Activated CD4-positive, alpha-beta T cell treated with anti-CD3 and anti-CD28 coated beads for 1 hour (primary cell): ENCODE measurements at regions not wholly inside any gene's neighbourhood (a gene's known extent, or its start where the extent isn't known, plus 50 kb on each side); places are given as distances from the start of the nearest gene placed in this dataset.
"Not testable (repeated sequence)": the region's sequence is repeated elsewhere in the genome, so short reads cannot be mapped to it uniquely, and the experiment has no call there.

Experiments
- DNase-seq: peaks from one replicate; pipeline ENCODE4 v3.0.0-alpha.2; 2020

DNA sequence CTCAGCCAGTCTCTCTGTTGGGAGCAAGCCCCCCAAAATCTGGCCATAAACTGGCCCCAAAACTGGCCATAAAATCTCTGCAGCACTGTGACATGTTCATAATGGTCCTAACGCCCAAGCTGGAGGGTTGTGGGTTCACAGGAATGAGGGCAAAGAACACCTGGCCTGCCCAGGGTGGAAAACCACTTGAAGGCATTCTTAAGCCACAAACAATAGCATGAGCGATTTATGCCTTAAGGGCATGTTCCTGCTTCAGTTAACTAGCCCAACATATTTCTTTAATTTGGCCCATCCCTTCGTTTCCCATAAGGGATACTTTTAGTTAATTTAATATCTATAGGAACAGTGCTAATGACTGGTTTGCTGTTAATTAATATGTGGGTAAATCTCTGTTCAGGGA, 205.8 kb downstream of the ALG10 start:
- DNase-seq: not testable (repeated sequence)

DNA sequence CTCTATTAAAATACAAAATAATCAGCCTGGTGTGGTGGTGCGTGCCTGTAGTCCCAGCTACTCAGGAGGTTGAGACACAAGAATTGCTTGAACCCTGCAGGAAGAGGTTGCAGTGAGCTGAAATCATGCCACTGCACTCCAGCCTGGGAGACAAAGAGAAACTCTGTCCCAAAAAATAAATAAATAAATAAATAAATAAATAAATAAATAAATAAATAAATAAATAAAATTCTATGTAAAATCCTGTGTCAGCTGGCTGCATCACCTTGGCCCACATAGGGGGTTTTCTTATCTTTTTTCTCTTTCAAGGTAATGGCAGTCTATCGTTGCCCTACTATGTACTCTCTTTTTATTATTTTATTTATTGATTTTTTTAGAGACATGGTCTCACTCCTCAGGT, 206.7 kb downstream of the ALG10 start:
- not testable (repeated sequence) for DNase-seq

DNA sequence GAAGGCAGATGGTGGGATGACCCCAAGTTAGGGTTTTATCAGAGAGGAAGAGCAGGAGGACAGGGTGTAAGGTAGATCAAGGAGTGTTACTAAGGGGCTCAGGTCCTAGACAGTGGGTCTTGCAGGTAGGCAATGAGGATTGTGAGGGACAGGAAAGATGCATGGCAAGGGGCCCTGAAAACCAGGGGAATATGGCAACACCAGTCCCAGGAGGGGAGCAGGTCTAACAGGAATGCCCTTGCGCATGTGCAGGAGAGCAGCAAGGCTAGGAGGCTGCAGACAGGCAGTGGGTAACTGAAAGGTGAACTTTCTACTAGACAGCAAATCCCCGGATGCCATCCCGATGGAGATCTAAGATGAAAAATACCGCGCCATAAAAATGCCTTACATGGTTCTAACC, 211.3 kb downstream of the ALG10 start:
- DNase-seq: no peak

DNA sequence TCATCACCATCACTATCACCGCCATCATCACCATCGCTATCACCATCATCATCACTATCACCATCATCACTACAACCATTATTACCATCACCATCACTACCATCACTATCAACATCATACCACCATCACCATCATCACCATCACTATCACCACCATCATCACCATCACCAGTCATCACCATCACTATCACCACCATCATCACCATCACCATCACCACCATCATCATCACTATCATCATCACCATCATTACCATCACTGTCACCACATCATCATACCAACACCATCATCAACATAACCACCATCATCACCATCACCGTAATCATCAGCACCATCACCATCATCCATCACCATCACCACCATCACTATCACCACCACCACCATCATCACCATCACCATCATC, 213.8 kb downstream of the ALG10 start:
- DNase-seq: no peak

DNA sequence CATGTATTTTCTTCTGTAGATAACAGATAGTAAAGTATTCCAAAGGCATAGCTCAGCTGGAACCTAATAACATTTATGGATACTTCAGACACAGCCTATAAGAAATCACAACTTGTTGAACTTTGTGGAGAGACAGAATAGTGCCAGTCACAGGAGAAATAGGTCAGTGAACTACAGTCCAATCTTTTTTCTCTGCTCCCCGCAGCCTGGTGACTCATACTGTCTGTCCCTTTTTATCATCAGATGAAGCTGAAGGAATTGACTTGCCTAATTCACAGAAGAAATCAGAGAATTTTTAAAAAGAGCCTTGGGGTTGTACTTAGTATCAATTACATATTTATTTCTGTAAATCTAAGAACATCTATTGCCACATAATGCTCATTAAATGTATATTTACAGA, 222.3 kb downstream of the ALG10 start:
- DNase-seq: no peak

- no peak for DNase-seq
These were observed 227.0 kb downstream of the ALG10 start for GRCh38 chr12:34249271-34249670.

GRCh38 chr12:34251879-34252278, 229.6 kb downstream of the ALG10 start:
- not testable (repeated sequence) for DNase-seq

GRCh38 chr12:34253674-34254073, 231.4 kb downstream of the ALG10 start:
- no peak for DNase-seq

DNA sequence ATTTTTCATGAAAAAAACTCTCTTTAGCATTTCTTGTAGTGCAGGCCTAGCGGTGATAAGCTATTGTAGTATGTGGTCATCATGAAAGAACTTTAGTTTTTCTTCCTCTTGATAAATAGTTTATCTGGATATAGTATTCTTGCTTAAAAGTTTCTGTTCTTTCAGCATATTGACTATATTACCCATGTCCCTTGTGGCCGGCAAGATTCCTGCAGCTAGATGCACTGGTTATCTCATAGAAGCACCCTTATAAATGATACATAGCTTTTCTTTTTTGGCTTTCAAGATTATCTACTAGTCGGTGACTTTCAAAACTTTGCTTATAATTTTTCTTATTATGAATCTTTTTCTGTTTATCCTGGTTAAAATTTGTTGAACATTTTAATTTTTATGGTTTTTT, 234.8 kb downstream of the ALG10 start:
- no peak for DNase-seq

GRCh38 chr12:34262140-34262539, 239.8 kb downstream of the ALG10 start:
- not testable (repeated sequence) for DNase-seq

- no peak for DNase-seq
These were observed 241.8 kb downstream of the ALG10 start for GRCh38 chr12:34264110-34264509.

DNA sequence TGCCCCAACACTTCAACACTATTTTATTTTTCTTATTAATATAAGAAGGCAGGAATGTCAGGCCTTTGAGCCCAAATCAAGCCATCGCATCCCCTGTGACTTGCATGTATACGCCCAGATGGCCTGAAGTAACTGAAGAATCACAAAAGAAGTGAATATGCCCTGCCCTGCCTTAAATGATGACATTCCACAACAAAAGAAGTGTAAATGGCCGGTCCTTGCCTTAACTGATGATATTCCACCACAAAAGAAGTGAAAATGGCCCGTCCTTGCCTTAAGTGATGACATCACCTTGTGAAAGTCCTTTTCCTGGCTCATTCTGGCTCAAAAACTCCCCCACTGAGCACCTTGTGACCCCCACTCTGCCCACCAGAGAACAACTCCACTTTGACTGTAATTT, 251.4 kb downstream of the ALG10 start:
- not testable (repeated sequence) for DNase-seq

- DNase-seq: no peak
These were observed 252.8 kb downstream of the ALG10 start for GRCh38 chr12:34275129-34275528.

GRCh38 chr12:34286483-34286882, 264.2 kb downstream of the ALG10 start:
- no peak for DNase-seq

DNA sequence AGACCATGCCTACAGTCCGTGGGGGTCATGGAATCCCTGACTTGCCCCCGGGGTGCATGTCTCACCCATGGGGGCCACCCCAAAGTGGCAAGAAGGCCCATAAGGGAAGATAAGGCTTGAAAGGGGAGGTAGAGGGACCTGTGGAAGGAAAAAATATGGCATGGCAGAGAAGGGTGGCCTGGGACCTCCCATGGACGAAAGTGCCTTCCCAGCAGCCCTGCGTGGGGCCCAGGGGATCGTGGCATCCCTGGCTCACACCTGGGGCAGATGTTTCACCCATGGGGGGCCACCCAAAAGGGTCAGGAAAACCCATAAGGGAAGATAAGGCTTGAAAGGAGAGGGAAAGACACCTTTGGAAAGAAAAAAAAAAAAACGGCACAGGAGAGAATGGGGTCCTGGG, 264.6 kb downstream of the ALG10 start:
- no peak for DNase-seq

GRCh38 chr12:34287437-34287836, 265.1 kb downstream of the ALG10 start:
- DNase-seq: no peak

- DNase-seq: no peak
These were observed 266.0 kb downstream of the ALG10 start for GRCh38 chr12:34287986-34288962.

- no peak for DNase-seq
These were observed 266.7 kb downstream of the ALG10 start for GRCh38 chr12:34288963-34289345.

GRCh38 chr12:34289431-34290380, 267.4 kb downstream of the ALG10 start:
- no peak for DNase-seq

GRCh38 chr12:34290381-34290995, 268.2 kb downstream of the ALG10 start:
- peak; percentile 5 for DNase-seq

DNA sequence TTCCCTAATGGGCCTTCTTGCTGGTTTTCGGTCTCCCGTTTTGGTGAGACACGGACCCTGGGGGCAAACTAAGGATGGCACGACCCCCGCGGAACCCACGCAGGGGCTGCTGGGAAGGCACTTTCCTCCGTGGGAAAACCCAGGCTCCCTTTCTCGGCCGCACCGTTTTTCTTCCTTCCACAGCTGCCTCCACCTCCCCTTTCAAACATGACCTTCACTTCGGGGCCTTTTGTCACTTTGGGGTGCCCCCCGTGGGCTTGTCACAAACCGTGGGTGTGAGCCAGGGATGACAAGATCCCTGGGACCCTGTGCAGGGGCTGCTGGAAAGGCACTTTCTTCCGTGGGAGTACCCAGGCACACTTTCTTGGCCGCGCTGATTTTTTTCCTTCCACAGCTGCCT, 268.7 kb downstream of the ALG10 start:
- DNase-seq: no peak

DNA sequence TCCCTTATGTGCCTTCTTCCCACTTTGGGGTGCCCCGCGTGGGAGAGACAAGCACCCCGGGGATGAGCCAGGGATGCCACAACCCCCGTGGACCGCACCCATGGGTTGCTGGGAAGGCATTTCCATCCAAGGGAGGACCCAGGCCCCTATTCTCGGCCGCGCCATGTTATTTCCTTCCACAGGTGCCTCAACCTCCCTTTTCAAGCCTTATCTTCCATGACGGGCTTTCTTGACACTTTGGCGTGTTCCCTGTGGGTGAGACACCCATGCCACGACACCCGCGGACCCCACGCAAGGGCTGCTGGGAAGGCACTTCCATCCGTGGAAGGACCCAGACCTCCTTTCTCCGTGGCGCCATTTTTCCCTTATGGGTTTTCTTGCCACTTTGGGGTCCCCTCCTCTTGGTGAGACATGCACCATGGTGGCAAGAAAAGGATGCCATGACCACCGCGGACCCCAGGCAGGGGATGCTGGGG, 269.2 kb downstream of the ALG10 start:
- DNase-seq: peak; percentile 6
